ENCODE measurements at regions not wholly inside any gene's neighbourhood (a gene's known extent, or its start where the extent isn't known, plus 50 kb on each side); places are given as distances from the start of the nearest gene placed in this dataset.

DNA sequence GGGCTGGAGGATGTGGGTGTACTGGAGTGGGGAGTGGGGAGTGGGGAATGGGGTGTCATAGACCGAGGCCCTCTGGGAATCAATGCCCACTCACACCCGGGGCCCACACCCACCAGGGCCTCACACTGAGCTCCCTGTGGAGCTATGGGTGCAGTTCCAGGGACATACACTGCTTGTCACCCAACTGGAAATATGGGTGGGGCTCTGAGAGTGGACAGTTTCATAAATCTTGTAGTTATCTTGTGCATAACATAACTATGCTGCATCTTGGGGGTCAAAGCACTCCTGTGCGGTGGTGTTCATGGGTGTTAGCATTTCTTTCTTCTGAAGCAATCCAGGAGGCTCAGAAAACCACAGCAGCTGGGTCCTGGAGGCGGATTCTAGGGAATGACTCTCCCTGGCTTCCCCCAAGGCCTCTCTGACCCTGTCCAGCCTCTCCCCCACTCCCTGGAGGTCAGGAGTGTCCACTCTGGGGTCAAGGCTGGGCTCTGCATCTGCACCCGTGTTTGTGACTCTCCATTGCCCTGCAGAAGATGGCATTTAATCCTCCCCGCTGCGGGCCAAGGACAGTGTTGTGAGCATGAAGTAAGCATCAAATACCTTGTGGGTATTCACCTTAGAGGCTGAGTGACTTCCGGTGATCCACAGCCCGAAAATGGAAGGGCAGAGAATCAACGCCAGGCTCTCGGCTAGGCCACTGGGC is 172.5 kb downstream of the CTTN start:
- Histone ChIP-seq H3K9me3 (no peaks in the 10 kb centered on the region), H3K4me1 (ENCODE audit: insufficient read depth) (peaks cover 5% of the 10 kb centered on the region), H3K27ac (no peak overlapping the region), H3K36me3 (no peaks in the 10 kb centered on the region), H3K4me3 (no peak overlapping the region), H3K27me3 (no peaks in the 10 kb centered on the region)
- intact Hi-C loops (cut with DNase I): no loop called here
- DNase-seq: no peak
- TF ChIP-seq POLR2A (IDR thresholded peaks at IDR 0.05): no peak
- TF ChIP-seq, protein P1, sequence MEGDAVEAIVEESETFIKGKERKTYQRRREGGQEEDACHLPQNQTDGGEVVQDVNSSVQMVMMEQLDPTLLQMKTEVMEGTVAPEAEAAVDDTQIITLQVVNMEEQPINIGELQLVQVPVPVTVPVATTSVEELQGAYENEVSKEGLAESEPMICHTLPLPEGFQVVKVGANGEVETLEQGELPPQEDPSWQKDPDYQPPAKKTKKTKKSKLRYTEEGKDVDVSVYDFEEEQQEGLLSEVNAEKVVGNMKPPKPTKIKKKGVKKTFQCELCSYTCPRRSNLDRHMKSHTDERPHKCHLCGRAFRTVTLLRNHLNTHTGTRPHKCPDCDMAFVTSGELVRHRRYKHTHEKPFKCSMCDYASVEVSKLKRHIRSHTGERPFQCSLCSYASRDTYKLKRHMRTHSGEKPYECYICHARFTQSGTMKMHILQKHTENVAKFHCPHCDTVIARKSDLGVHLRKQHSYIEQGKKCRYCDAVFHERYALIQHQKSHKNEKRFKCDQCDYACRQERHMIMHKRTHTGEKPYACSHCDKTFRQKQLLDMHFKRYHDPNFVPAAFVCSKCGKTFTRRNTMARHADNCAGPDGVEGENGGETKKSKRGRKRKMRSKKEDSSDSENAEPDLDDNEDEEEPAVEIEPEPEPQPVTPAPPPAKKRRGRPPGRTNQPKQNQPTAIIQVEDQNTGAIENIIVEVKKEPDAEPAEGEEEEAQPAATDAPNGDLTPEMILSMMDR (IDR thresholded peaks at IDR 0.05): no peak
- no peak for TF ChIP-seq EP300 (IDR thresholded peaks at IDR 0.05)
- 53 to 59% (median 56%) methylated on average over 11 of the region's 11 CpGs for WGBS, 3 donors

DNA sequence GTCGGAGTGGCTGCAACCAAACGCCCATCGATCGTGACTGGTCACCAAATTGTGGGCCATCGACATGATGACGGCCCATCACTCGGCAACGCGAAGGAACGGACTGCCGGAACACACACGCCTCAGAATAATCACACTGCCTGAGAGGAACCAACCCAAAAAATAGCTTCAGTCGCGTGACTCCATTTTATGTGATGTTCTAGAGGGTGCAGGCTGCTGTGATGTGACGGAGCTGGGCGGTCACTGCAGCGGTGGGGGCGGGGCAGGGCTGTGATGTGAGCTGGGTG is 174.6 kb downstream of the CTTN start:
- H3K9me3 ChIP-seq: no peaks in the 10 kb centered on the region
- H3K27me3 ChIP-seq: no peaks in the 10 kb centered on the region
- peaks cover 5% of the 10 kb centered on the region for H3K4me1 ChIP-seq (ENCODE audit: insufficient read depth)
- no peak for DNase-seq
- TF ChIP-seq EP300 (IDR thresholded peaks at IDR 0.05) (no peak), POLR2A (IDR thresholded peaks at IDR 0.05) (no peak)
- TF ChIP-seq, protein P1 (IDR thresholded peaks at IDR 0.05): no peak
- no peaks in the 10 kb centered on the region for H3K36me3 ChIP-seq
- no peak overlapping the region for H3K27ac ChIP-seq
- WGBS, 3 donors: 93 to 96% (median 95%) methylated on average over 18 of the region's 18 CpGs
- H3K4me3 ChIP-seq: no peak overlapping the region
- intact Hi-C loops (cut with DNase I): no loop called here

DNA sequence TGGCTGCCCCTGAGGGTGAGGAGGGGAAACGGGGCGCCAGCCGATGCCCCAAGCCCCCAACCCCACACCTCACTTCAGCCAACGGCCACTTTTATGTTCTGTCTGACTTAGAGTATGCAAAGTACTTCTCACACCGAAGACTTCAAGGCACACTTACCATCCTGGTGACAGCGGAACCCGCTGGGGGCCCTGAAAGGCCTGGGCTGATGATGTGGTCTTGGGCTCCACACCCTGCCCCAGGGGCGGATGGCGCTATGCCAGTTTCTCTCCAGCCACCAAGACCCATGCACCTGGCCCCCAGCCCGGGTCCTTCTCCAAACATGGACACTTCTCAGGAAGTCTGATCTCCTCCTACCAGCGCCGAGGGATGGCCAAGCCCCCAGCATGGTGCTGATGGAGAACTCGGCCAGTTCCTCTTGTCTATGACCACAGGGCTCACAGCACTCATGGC is 175.4 kb downstream of the CTTN start:
- Histone ChIP-seq H3K4me3 (no peak overlapping the region), H3K4me1 (ENCODE audit: insufficient read depth) (peaks cover 3% of the 10 kb centered on the region), H3K27ac (no peak overlapping the region), H3K27me3 (no peaks in the 10 kb centered on the region), H3K9me3 (no peaks in the 10 kb centered on the region), H3K36me3 (no peaks in the 10 kb centered on the region)
- 78 to 86% (median 82%) methylated on average over 13 of the region's 13 CpGs for WGBS, 3 donors
- intact Hi-C loops (cut with DNase I): no loop called here
- TF ChIP-seq, protein P1 (IDR thresholded peaks at IDR 0.05): no peak
- TF ChIP-seq POLR2A (IDR thresholded peaks at IDR 0.05): no peak
- TF ChIP-seq EP300 (IDR thresholded peaks at IDR 0.05): no peak
- peak in 1 of 5 donors; percentile 24 for DNase-seq

DNA sequence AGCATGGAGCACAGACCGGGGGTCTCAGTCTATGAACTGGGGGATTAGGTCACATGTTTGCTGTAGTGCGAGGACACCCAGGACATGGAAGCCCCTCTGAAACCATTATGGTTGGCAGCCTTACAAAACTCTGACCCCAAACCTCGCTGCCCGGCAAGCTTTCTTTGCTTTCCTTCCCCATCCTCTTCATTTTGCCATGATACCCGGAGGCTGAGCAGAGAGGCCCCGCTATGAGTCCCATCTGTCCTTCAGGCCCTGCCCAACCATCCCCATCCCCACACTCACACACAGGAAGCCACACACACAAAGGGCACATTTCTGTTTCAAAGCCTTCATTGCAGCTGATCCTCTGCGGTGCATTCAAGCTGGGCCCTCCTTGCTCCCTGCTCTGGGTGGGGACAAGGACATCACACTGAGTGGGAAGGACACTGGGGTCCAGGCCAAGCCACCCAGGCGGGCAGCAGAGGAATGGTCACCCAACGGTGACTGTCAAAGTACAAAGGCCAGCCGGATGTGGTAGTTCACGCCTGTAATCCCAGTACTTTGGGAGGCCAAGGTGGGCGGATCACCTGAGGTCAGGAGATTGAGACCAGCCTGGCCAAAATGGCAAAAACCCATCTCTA is 176.5 kb downstream of the CTTN start:
- H3K4me1 ChIP-seq (ENCODE audit: insufficient read depth): no peaks in the 10 kb centered on the region
- WGBS, 3 donors: 74 to 90% (median 81%) methylated on average over 12 of the region's 12 CpGs

More for the DNA sequence above, 176.5 kb downstream of the CTTN start:
- Histone ChIP-seq H3K9me3 (no peaks in the 10 kb centered on the region), H3K36me3 (no peaks in the 10 kb centered on the region), H3K27ac (no peak overlapping the region), H3K27me3 (no peaks in the 10 kb centered on the region), H3K4me3 (no peak overlapping the region)
- no peak for DNase-seq
- TF ChIP-seq EP300 (IDR thresholded peaks at IDR 0.05): no peak
- TF ChIP-seq, protein P1 (IDR thresholded peaks at IDR 0.05): no peak
- no peak for TF ChIP-seq POLR2A (IDR thresholded peaks at IDR 0.05)
- intact Hi-C loops (cut with DNase I): no loop called here

Data from ovary (tissue), 7 donors.